ENCODE measurements at regions not wholly inside any gene's neighbourhood (a gene's known extent, or its start where the extent isn't known, plus 50 kb on each side); places are given as distances from the start of the nearest gene placed in this dataset.

- no peak for TF ChIP-seq CTCF (IDR thresholded peaks at IDR 0.05)
- TF ChIP-seq EZH2 (IDR thresholded peaks at IDR 0.05) = no peak
Observed at GRCh38 chr7:124992851-124993562, 63.4 kb upstream of the POT1 start.
